Neural cell (in vitro differentiated cells): ENCODE measurements at regions not wholly inside any gene's neighbourhood (a gene's known extent, or its start where the extent isn't known, plus 50 kb on each side); places are given as distances from the start of the nearest gene placed in this dataset.

Source experiments
- H2AFZ ChIP-seq: fragments of 200-600, 300-800 bp; sonication (generic), shearing (Covaris generic); 2 replicates; pipeline ENCODE4 v1.6.0; 2014; ENCODE audit warnings: low read depth, mild to moderate bottlenecking, antibody characterized with exemption, low read length, moderate library complexity
- H3F3A ChIP-seq: fragments of 200-600 bp; shearing (Covaris generic); 2 replicates; pipeline ENCODE4 v1.6.1; 2016; ENCODE audit warnings: mild to moderate bottlenecking, moderate library complexity, mixed read lengths, antibody characterized with exemption, low read length; ENCODE audit not compliant: insufficient read depth, poor library complexity, severe bottlenecking
- H3K27ac ChIP-seq: fragments of 200-600, 300-800 bp; sonication (generic), shearing (Covaris generic); 2 replicates; pipeline ENCODE4 v1.5.1; 2014; ENCODE audit warnings: mild to moderate bottlenecking, low read length, moderate library complexity
- H3K27me3 ChIP-seq: fragments of 300-800, 200-600 bp; sonication (generic), shearing (Covaris generic); 2 replicates; pipeline ENCODE4 v1.6.0; 2014; ENCODE audit warnings: mild to moderate bottlenecking, low read depth, low read length, moderate library complexity; ENCODE audit not compliant: insufficient read depth
- H3K36me3 ChIP-seq: fragments of 300-800, 200-600 bp; sonication (generic), shearing (Covaris generic); 2 replicates; pipeline ENCODE4 v1.5.1; 2014; ENCODE audit warnings: mild to moderate bottlenecking, antibody characterized with exemption, low read length, moderate library complexity; ENCODE audit not compliant: insufficient read depth
- H3K4me2 ChIP-seq: fragments of 300-800, 200-600 bp; sonication (generic), shearing (Covaris generic); 2 replicates; pipeline ENCODE4 v1.6.0; 2014; ENCODE audit warnings: mild to moderate bottlenecking, low read length
- H3K4me3 ChIP-seq: fragments of 300-800, 200-600 bp; sonication (generic), shearing (Covaris generic); 2 replicates; pipeline ENCODE4 v1.5.1; 2014; ENCODE audit warnings: mild to moderate bottlenecking, low read length, moderate library complexity
- H3K79me2 ChIP-seq: fragments of 200-600 bp; shearing (Covaris generic); replicated peaks from 2 replicates; pipeline ENCODE4 v1.6.0; 2014; ENCODE audit warnings: mild to moderate bottlenecking, low read length, moderate library complexity; ENCODE audit not compliant: insufficient read depth
- H3K9ac ChIP-seq: fragments of 300-800, 200-600 bp; sonication (generic), shearing (Covaris generic); 2 replicates; pipeline ENCODE4 v1.6.1; 2016; ENCODE audit warnings: mild to moderate bottlenecking, low read length, mixed read lengths
- H3K9me2 ChIP-seq: fragments of 200-600 bp; shearing (Covaris generic); 2 replicates; pipeline ENCODE4 v1.6.1; 2016; ENCODE audit warnings: mild to moderate bottlenecking, low read length, mixed read lengths; ENCODE audit not compliant: insufficient read depth
- H3K9me3 ChIP-seq: fragments of 200-600, 300-800 bp; sonication (generic), shearing (Covaris generic); 2 replicates; pipeline ENCODE4 v1.6.1; 2016; ENCODE audit warnings: mild to moderate bottlenecking, mixed run types, low read length, moderate library complexity, mixed read lengths
- H4K20me1 ChIP-seq: fragments of 200-600 bp; shearing (Covaris generic); 2 replicates; pipeline ENCODE4 v1.6.1; 2016; ENCODE audit warnings: mild to moderate bottlenecking, mixed run types; ENCODE audit not compliant: insufficient read depth
- CTCF ChIP-seq: fragments of 450-650 bp; IDR thresholded peaks from 2 replicates; pipeline ENCODE4 v1.5.1; 2014; ENCODE audit warnings: antibody characterized with exemption, mild to moderate bottlenecking, moderate library complexity; ENCODE audit not compliant: poor library complexity, severe bottlenecking
- EP300 ChIP-seq: fragments of 450-650 bp; conservative IDR thresholded peaks from 2 replicates; pipeline ENCODE4 v1.6.1; 2014; ENCODE audit warnings: antibody characterized with exemption, mild to moderate bottlenecking, moderate library complexity; ENCODE audit not compliant: poor library complexity, severe bottlenecking
- EZH2 ChIP-seq: fragments of 200-600, 300-800 bp; shearing (Covaris generic), sonication (generic); IDR thresholded peaks from 2 replicates; pipeline ENCODE4 v1.6.1; 2014; ENCODE audit warnings: antibody characterized with exemption, low read length, borderline replicate concordance, mild to moderate bottlenecking; ENCODE audit not compliant: insufficient read depth, poor library complexity, severe bottlenecking
- MXI1 ChIP-seq: fragments of 450-650 bp; conservative IDR thresholded peaks from 2 replicates; pipeline ENCODE4 v1.6.1; 2014; ENCODE audit warnings: antibody characterized with exemption, mild to moderate bottlenecking; ENCODE audit not compliant: poor library complexity, severe bottlenecking
- POLR2AphosphoS5 ChIP-seq: IDR thresholded peaks from 2 replicates; pipeline ENCODE4 v1.6.1; 2012
- RAD21 ChIP-seq: fragments of 450-650 bp; conservative IDR thresholded peaks from 2 replicates; pipeline ENCODE4 v1.6.1; 2014; ENCODE audit warnings: antibody characterized with exemption, mild to moderate bottlenecking, moderate library complexity
- REST ChIP-seq: IDR thresholded peaks from 2 replicates; pipeline ENCODE4 v1.6.1; 2012; ENCODE audit warnings: borderline replicate concordance
- SMC3 ChIP-seq: fragments of 450-650 bp; conservative IDR thresholded peaks from 2 replicates; pipeline ENCODE4 v1.6.1; 2014; ENCODE audit warnings: antibody characterized with exemption, mild to moderate bottlenecking, moderate library complexity; ENCODE audit not compliant: poor library complexity
- TAF1 ChIP-seq: IDR thresholded peaks from 2 replicates; pipeline ENCODE4 v1.6.1; 2012; ENCODE audit warnings: low read depth

- H3K9me2 ChIP-seq = no peaks in the 10 kb centered on the region
- no peak overlapping the region for H2AFZ ChIP-seq
- no peaks in the 10 kb centered on the region for H3K79me2 ChIP-seq
- H3F3A ChIP-seq = no peaks in the 10 kb centered on the region
- no peaks in the 10 kb centered on the region for H4K20me1 ChIP-seq
- no peak overlapping the region for H3K9ac ChIP-seq
- no peak overlapping the region for H3K4me3 ChIP-seq
- H3K27ac ChIP-seq = no peak overlapping the region
- H3K27me3 ChIP-seq = no peaks in the 10 kb centered on the region
- no peaks in the 10 kb centered on the region for H3K9me3 ChIP-seq
- no peaks in the 10 kb centered on the region for H3K36me3 ChIP-seq
- no peak for TF ChIP-seq REST
- no peak for TF ChIP-seq MXI1
- TF ChIP-seq RAD21 = no peak
- H3K4me2 ChIP-seq = no peak overlapping the region
Observed at GRCh38 chr16:17936766-17937402, 399.7 kb downstream of the NPIPA8 start.

- Histone ChIP-seq H4K20me1 (no peaks in the 10 kb centered on the region), H3K4me2 (no peak overlapping the region), H3K4me3 (no peak overlapping the region), H3F3A (no peaks in the 10 kb centered on the region), H3K27me3 (no peaks in the 10 kb centered on the region), H3K36me3 (no peaks in the 10 kb centered on the region), H3K9me3 (no peaks in the 10 kb centered on the region), H2AFZ (no peak overlapping the region), H3K79me2 (no peaks in the 10 kb centered on the region), H3K9ac (no peak overlapping the region), H3K27ac (no peak overlapping the region), H3K9me2 (no peaks in the 10 kb centered on the region)
- TF ChIP-seq SMC3 = no peak
- TF ChIP-seq TAF1 = no peak
- TF ChIP-seq CTCF = no peak
- no peak for TF ChIP-seq EZH2
- no peak for TF ChIP-seq EP300
- TF ChIP-seq RAD21 = no peak
- TF ChIP-seq MXI1 = no peak
- no peak for TF ChIP-seq REST
- TF ChIP-seq POLR2AphosphoS5 = no peak
Observed at GRCh38 chr16:17930280-17930679, 406.3 kb downstream of the NPIPA8 start.
